Sigmoid colon (tissue), 6 donors: ENCODE measurements at regions not wholly inside any gene's neighbourhood (a gene's known extent, or its start where the extent isn't known, plus 50 kb on each side); places are given as distances from the start of the nearest gene placed in this dataset.

ENCODE experiments used
- DNase-seq: peaks from one replicate; pipeline ENCODE4 v3.0.0-alpha.2; 2019
- H3K27ac ChIP-seq, 4 donors: fragments of 200-600 bp; sonication (generic); one replicate each; pipeline ENCODE4 v1.5.1; 2016 to 2019; ENCODE audit warnings: mild to moderate bottlenecking in 1 of 4
- H3K27me3 ChIP-seq, 3 donors: fragments of 200-600 bp; sonication (generic); one replicate each; pipeline ENCODE4 v1.5.1; 2019; ENCODE audit warnings: mild to moderate bottlenecking in 1 of 3
- H3K36me3 ChIP-seq, 4 donors: fragments of 200-600 bp; sonication (generic); one replicate each; pipeline ENCODE4 v1.5.1; 2016 to 2019
- H3K4me1 ChIP-seq, 4 donors: fragments of 200-600 bp; sonication (generic); one replicate each; pipeline ENCODE4 v1.5.1; 2017 to 2019
- H3K4me3 ChIP-seq, 4 donors: fragments of 200-600 bp; sonication (generic); one replicate each; pipeline ENCODE4 v1.5.1; 2017 to 2019; ENCODE audit warnings: mild to moderate bottlenecking in 2 of 4, moderate library complexity in 1 of 4
- H3K9me3 ChIP-seq, 4 donors: fragments of 200-600 bp in 3 of 4; sonication (generic) in 3 of 4; one replicate each; pipeline versions ENCODE4 v1.5.1 to v1.6.1; 2013 to 2019
- EP300 ChIP-seq, 4 donors: sonication (generic); formaldehyde crosslinking; IDR thresholded peaks; one replicate each; pipeline ENCODE4 v1.6.1; 2017; ENCODE audit warnings: antibody characterized with exemption in 4 of 4
- POLR2A ChIP-seq, 2 donors: fragments of 450-650 bp; IDR thresholded peaks; one replicate each; pipeline ENCODE4 v1.6.1; 2016; ENCODE audit warnings: antibody characterized with exemption in 2 of 2, mild to moderate bottlenecking in 2 of 2, moderate library complexity in 2 of 2
- POLR2AphosphoS5 ChIP-seq, 4 donors: sonication (generic); formaldehyde crosslinking; IDR thresholded peaks; one replicate each; pipeline ENCODE4 v1.6.1; 2017; ENCODE audit warnings: antibody characterized with exemption in 4 of 4
- WGBS, 2 donors: extraction: QIAGEN DNeasy Blood & Tissue Kit; methylation state at CpG; one replicate each; pipeline ENCODE4 v1.1.7; 2013; 5-methylcytosine and 5-hydroxymethylcytosine counted together
- intact Hi-C: fragments of 100-400 bp; cut with DNase I; formaldehyde crosslinking; loops from one replicate; pipeline ENCODE4 v1.15.1; 2023
- TF ChIP-seq, protein P1 (sequence below), 4 experiments: fragments of 450-650 bp in 3 of 4; fragments of 200-600 bp in 1 of 4; IDR thresholded peaks; one replicate each; pipeline ENCODE4 v1.5.1; 2016 to 2019; ENCODE audit warnings: antibody characterized with exemption in 4 of 4, mild to moderate bottlenecking in 3 of 4, moderate library complexity in 2 of 4
- donor health status: healthy with polysubstance abuse.
- donor health status: healthy.

- Histone ChIP-seq H3K4me1 (peaks cover 0 to 48% (median 44%) of the 10 kb centered on the region in 4 donors), H3K4me3 (peak overlapping the region in 3 of 4 donors; percentile 62 to 65 (median 65)), H3K9me3 (no peaks in the 10 kb centered on the region), H3K27ac (peak overlapping the region; percentile 47 to 78 (median 74)), H3K27me3 (no peaks in the 10 kb centered on the region), H3K36me3 (no peaks in the 10 kb centered on the region)
- WGBS, 2 donors, result 20 to 61% methylated on average over 15 of the region's 15 CpGs
- TF ChIP-seq POLR2AphosphoS5 (IDR thresholded peaks at IDR 0.05) (no peak), EP300 (IDR thresholded peaks at IDR 0.05) (no peak), POLR2A (IDR thresholded peaks at IDR 0.05) (no peak)
- TF ChIP-seq, protein P1, sequence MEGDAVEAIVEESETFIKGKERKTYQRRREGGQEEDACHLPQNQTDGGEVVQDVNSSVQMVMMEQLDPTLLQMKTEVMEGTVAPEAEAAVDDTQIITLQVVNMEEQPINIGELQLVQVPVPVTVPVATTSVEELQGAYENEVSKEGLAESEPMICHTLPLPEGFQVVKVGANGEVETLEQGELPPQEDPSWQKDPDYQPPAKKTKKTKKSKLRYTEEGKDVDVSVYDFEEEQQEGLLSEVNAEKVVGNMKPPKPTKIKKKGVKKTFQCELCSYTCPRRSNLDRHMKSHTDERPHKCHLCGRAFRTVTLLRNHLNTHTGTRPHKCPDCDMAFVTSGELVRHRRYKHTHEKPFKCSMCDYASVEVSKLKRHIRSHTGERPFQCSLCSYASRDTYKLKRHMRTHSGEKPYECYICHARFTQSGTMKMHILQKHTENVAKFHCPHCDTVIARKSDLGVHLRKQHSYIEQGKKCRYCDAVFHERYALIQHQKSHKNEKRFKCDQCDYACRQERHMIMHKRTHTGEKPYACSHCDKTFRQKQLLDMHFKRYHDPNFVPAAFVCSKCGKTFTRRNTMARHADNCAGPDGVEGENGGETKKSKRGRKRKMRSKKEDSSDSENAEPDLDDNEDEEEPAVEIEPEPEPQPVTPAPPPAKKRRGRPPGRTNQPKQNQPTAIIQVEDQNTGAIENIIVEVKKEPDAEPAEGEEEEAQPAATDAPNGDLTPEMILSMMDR (IDR thresholded peaks at IDR 0.05), result no peak
- no peak for DNase-seq
- intact Hi-C loops, result loop anchor here (1.0 to 5.0 kb wide), 7 partner anchors 177 to 606 kb away; partner anchors contain the start of gene UBL3
Measured at GRCh38 chr13:30113983-30114570, 193.3 kb downstream of the KATNAL1 start.

- Histone ChIP-seq H3K4me1 (peaks cover 0 to 43% (median 39%) of the 10 kb centered on the region in 4 donors), H3K36me3 (no peaks in the 10 kb centered on the region), H3K27ac (peak overlapping the region; percentile 47 to 78 (median 74)), H3K4me3 (no peak overlapping the region), H3K27me3 (no peaks in the 10 kb centered on the region), H3K9me3 (no peaks in the 10 kb centered on the region)
- TF ChIP-seq, protein P1 (IDR thresholded peaks at IDR 0.05), result no peak
- no peak for TF ChIP-seq POLR2A (IDR thresholded peaks at IDR 0.05)
- TF ChIP-seq EP300 (IDR thresholded peaks at IDR 0.05), result no peak
- TF ChIP-seq POLR2AphosphoS5 (IDR thresholded peaks at IDR 0.05), result no peak
- 34 to 75% methylated on average over 5 of the region's 5 CpGs for WGBS, 2 donors
- DNase-seq, result no peak
- intact Hi-C loops, result loop anchor here (1.0 to 5.0 kb wide), 6 partner anchors 176 to 605 kb away; partner anchors contain the start of gene UBL3
Measured at GRCh38 chr13:30113551-30113950, 193.8 kb downstream of the KATNAL1 start.

DNA sequence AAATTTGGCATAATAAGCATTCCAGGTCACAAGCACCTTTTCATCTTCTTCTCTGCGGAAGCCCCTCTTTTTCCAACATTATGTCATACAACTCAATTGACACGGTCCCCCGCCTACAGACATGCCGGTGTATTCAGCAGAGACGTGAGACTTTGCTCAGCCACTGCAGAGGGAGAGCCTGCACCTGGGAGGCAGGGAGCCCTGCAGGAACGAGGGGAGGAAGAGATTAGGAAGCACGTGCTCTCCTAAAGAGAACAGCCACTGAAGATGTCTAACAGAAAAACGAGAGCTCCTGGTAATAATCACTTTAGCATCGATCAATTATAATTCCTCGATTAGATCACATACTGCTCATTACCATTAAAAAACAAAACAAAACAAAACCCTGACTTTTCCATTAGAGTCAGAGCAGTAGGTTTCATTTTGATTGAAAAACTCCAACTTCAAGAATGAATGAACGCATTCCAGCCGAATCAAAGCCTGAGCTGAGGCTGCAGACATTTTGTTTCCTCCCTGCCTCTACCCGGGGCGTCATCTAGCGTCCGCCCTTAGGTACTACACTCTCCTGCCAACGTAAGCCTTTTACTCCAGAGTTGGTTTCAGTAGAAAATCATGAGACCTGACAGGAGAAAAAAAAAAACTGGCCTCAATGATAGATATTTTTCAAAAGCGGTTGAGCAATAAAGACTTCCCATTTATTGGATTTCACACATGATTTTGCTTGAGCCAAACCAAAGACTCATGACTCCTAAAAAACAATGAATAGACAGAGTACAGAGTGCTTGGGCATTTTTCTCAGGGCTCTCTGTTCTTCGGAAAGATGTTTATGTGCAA is 194.5 kb downstream of the KATNAL1 start:
- H3K27me3 ChIP-seq, result no peaks in the 10 kb centered on the region
- H3K27ac ChIP-seq, result peak overlapping the region; percentile 47 to 78 (median 74)
- H3K36me3 ChIP-seq, result no peaks in the 10 kb centered on the region
- H3K4me3 ChIP-seq, result no peak overlapping the region
- WGBS, 2 donors, result 23 to 32% methylated on average over 19 of the region's 19 CpGs
- TF ChIP-seq, protein P1 (IDR thresholded peaks at IDR 0.05), result peak; percentile 90 to 99 (median 98)
- peak; percentile 82 to 87 (median 84) for TF ChIP-seq POLR2AphosphoS5 (IDR thresholded peaks at IDR 0.05)
- no peak for TF ChIP-seq POLR2A (IDR thresholded peaks at IDR 0.05)
- peak; percentile 24 to 80 (median 70) for TF ChIP-seq EP300 (IDR thresholded peaks at IDR 0.05)
- DNase-seq, result peak; percentile 93
- H3K4me1 ChIP-seq, result peaks cover 0 to 37% (median 34%) of the 10 kb centered on the region in 4 donors
- intact Hi-C loops, result loop anchor here (1.0 to 5.0 kb wide), 6 partner anchors 176 to 605 kb away; partner anchors contain the start of gene UBL3
- no peaks in the 10 kb centered on the region for H3K9me3 ChIP-seq

GRCh38 chr13:30111810-30112209 is 195.5 kb downstream of the KATNAL1 start:
- Histone ChIP-seq H3K4me1 (peaks cover 0 to 37% (median 34%) of the 10 kb centered on the region in 4 donors), H3K36me3 (no peaks in the 10 kb centered on the region), H3K4me3 (no peak overlapping the region), H3K27me3 (no peaks in the 10 kb centered on the region), H3K27ac (no peak overlapping the region), H3K9me3 (no peaks in the 10 kb centered on the region)
- no peak for TF ChIP-seq POLR2AphosphoS5 (IDR thresholded peaks at IDR 0.05)
- TF ChIP-seq POLR2A (IDR thresholded peaks at IDR 0.05), result no peak
- TF ChIP-seq, protein P1 (IDR thresholded peaks at IDR 0.05), result no peak
- WGBS, 2 donors, result 88 to 93% methylated on average over 5 of the region's 5 CpGs
- intact Hi-C loops, result loop anchor here (2.0 to 5.0 kb wide), 4 partner anchors 175 to 521 kb away; partner anchors contain the start of gene UBL3
- no peak for DNase-seq
